H1 (cell line): ENCODE measurements at regions not wholly inside any gene's neighbourhood (a gene's known extent, or its start where the extent isn't known, plus 50 kb on each side); places are given as distances from the start of the nearest gene placed in this dataset.

ENCODE experiments used
- CHD7 ChIP-seq: fragments of 300-600 bp; sonication (generic); IDR thresholded peaks from 2 replicates; pipeline ENCODE4 v1.7.1; 2012; ENCODE audit warnings: low read length, moderate library complexity, mild to moderate bottlenecking, inconsistent platforms; ENCODE audit not compliant: insufficient replicate concordance
- CTBP2 ChIP-seq: IDR thresholded peaks from 2 replicates; pipeline ENCODE4 v1.7.0; 2011; ENCODE audit warnings: borderline replicate concordance, mild to moderate bottlenecking, moderate library complexity, mixed read lengths, low read length; ENCODE audit not compliant: insufficient read depth, insufficient read length
- CTCF ChIP-seq, 3 experiments: IDR thresholded peaks; 1 replicate in 2 of 3; 2 replicates in 1 of 3; pipeline versions ENCODE4 v1.5.1 to v1.6.1; 2011; ENCODE audit warnings: low read length in 3 of 3, mild to moderate bottlenecking in 3 of 3, inconsistent platforms in 2 of 3, low read depth in 1 of 3, moderate library complexity in 1 of 3; ENCODE audit not compliant: insufficient read depth in 1 of 3; ENCODE audit errors: control extremely low read depth in 1 of 3
- FOSL1 ChIP-seq: IDR thresholded peaks from 2 replicates; pipeline ENCODE4 v1.6.1; 2011; ENCODE audit warnings: mild to moderate bottlenecking, low read depth, low read length, moderate library complexity; ENCODE audit not compliant: insufficient read depth
- JUND ChIP-seq: IDR thresholded peaks from 2 replicates; pipeline ENCODE4 v1.6.1; 2011; ENCODE audit warnings: mild to moderate bottlenecking, improper control_type of control experiment, low read length
- POLR2A ChIP-seq, 2 experiments: IDR thresholded peaks; 1 replicate in 1 of 2; 2 replicates in 1 of 2; pipeline ENCODE4 v1.6.1; 2011; ENCODE audit warnings: low read depth in 2 of 2, low read length in 2 of 2, mild to moderate bottlenecking in 2 of 2; ENCODE audit errors: control extremely low read depth in 1 of 2
- POLR2AphosphoS5 ChIP-seq: IDR thresholded peaks from 2 replicates; pipeline ENCODE4 v1.6.1; 2011; ENCODE audit warnings: low read depth, low read length
- SP1 ChIP-seq: IDR thresholded peaks from 2 replicates; pipeline ENCODE4 v1.6.1; 2011; ENCODE audit warnings: low read depth, low read length
- YY1 ChIP-seq: IDR thresholded peaks from 2 replicates; pipeline ENCODE4 v1.6.1; 2011; ENCODE audit warnings: low read depth, mild to moderate bottlenecking, low read length

- no peak for TF ChIP-seq CHD7
- TF ChIP-seq CTCF (IDR thresholded peaks at IDR 0.05; ENCODE audit: control extremely low read depth in 1 of 3, insufficient read depth in 1 of 3, low read depth in 1 of 3, low read length in 3 of 3) = no peak
- no peak for TF ChIP-seq FOSL1
- TF ChIP-seq YY1 = no peak
- no peak for TF ChIP-seq SP1
- no peak for TF ChIP-seq CTBP2
- no peak for TF ChIP-seq POLR2AphosphoS5
- no peak for TF ChIP-seq POLR2A (IDR thresholded peaks at IDR 0.05; ENCODE audit: control extremely low read depth in 1 of 2, low read depth in 2 of 2, low read length in 2 of 2)
- no peak for TF ChIP-seq JUND
Measured at GRCh38 chr7:404812-405488, 114.7 kb downstream of the PDGFA start.
